Pons (tissue), 1 donor: ENCODE measurements at regions not wholly inside any gene's neighbourhood (a gene's known extent, or its start where the extent isn't known, plus 50 kb on each side); places are given as distances from the start of the nearest gene placed in this dataset.
"Not testable (repeated sequence)": the region's sequence is repeated elsewhere in the genome, so short reads cannot be mapped to it uniquely, and the experiment has no call there.

ENCODE experiments used
- DNase-seq: peaks from one replicate; pipeline ENCODE4 v3.0.0-alpha.2; 2016; ENCODE audit warnings: low spot score

DNA sequence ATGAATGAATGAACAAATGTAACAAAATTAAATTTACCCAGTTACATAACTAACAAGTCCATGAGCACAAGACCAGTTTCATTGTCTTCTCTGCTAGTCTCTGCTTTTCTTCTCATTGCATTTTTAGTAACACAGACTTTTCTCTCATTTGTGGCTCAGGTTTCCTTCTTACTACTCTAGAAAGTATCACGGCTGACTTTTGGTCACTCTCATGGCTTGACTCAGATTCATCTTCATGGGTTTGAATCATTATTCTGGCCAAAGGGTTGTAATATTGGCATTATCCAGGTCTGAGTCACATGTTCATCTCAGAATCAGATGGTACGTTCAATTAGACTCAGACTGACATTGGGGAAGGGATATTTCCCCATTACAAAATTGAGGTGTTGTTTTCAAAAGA lies 121.5 kb upstream of the SATB1 start:
- no peak for DNase-seq

DNA sequence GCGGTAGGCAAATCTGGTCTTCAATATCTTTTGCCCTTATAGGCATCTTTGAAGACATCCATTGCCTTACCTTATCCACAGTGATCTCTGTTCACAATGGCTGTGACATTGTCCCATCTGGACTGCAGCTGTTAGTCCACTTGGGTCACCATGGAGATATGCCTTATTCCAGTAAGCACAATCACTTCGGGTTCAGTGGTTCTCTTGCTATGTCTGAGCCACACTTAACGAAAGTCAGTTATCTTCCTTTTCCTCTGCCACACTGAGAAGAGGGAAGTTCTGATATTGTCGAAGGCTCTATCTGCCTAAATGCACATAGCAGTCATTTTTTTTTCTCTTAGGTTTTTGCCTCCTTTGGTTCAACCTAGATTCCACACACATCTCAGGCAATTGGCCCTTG lies 119.0 kb upstream of the SATB1 start:
- no peak for DNase-seq

DNA sequence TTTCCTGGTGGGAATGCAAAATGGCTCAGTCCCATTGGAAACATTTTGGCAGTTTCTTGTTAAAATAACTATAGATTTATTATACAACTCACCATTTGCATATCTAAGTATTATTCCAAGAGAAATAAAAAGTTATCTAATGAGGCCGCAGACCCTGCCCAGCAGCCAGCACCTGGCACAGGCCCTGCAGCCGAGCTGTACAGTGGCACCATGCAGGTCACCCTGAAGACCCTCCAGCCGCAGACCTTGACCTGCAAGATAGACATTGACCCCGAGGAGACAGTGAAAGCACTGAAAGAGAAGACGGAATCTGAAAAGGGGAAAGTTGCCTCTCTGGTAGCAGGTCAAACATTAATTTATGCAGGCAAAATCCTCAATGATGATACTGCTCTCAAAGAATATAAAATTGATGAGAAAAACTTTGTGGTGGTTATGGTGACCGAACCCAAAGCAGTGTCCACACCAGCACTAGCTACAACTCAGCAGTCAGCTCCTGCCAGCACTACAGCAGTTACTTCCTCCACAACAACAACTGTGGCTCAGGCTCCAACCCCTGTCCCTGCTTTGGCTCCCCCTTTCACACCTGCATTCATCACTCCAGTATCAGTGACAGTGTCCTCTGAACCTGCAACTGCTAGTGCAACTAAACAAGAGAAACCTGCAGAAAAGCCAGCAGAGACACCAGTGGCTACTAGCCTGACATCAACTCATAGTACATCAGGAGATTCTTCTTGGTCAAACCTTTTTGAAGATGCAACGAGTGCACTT lies 113.5 kb upstream of the SATB1 start:
- no peak for DNase-seq

DNA sequence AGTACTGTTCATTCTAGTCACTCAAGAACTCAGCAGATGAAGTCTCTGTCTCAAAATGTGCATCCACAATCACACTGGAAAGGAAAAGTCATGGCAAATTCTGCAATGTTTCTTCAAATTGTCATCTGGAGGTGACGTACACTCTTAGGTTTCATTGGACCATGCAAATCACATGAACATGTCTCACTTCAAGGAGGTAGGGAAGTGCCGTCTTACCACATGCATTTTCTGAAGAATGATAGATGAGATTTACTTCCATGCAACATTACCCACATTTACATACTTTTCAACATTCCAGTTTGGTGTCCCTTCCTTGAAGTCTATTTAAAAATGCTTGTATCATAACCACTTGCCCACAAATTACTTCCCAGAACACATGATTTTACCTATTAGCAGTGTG lies 107.9 kb upstream of the SATB1 start:
- DNase-seq, result no peak

DNA sequence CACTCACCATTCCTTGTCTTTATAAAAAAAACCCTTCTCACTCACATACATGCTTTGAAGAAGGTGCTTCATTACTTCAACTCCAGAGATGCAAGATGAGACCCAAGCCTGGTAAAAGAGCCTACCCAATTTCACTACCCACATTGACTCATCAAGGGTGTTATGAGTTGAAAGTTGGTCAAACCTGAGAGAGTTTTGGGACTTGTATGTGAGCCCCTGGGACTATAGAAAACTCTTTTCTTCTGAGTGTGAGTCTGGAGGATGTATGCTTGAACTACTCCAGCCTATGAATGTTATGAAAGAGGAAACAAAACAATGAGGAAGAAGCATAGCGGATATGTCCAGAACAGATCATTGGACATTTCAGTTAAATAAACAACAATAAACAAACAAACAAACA lies 106.5 kb upstream of the SATB1 start:
- DNase-seq, result no peak

DNA sequence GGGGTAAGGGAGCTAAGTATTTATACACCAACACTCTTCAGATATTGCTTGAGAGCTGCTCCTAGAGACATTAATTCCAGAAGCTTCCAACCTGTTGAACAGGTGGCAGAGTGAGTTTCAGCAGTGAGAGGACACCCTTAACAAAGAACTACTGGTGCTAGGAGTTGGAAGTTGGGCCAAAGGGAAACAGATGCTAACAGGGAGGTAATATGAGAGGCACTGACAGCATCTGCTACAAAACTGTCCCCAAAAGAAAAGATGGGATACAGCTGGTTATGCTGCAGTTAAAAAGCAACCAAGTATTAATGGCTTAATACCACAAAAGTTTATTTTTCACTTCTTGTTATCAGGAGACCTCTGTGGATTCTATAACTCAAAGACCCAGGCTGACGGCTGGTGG lies 104.5 kb upstream of the SATB1 start:
- DNase-seq, result no peak

DNA sequence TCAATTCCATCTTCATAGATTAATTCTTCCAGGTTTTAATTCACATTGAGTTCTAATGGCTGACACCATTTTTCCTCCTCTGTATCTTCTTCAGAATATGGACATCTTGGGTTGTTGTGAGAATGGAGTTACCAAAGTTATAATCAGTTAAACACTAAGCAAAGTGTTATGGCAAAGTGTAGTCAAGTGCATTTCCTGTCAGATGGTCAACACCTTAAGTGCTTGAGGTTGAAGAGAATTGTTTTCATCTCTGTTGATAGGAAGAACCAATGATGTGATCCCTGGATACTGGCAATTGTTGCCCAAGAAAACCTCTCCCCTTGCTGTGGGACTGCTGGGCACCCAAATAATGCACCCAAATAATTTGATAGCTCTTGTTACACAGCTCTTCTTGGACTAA lies 102.6 kb upstream of the SATB1 start:
- no peak for DNase-seq

DNA sequence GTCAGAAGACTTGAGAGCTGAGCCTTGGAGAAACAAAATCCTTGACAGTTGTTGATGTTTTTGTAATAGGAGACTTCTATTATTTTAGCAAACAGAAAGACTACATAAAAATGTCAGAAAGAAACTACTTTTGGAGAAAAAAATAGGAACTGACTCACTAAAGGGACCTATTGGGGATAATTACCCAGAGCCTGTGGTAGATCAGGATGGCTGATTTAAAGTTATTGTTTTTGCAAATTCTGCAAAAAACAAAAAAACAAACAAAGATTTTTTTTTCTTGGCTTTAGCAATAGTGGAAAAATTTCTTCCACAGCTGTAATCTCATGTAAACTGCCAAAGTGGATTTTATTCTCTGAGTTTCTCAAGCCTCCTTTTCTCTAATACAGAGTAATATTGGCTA lies 101.5 kb upstream of the SATB1 start:
- DNase-seq, result no peak

DNA sequence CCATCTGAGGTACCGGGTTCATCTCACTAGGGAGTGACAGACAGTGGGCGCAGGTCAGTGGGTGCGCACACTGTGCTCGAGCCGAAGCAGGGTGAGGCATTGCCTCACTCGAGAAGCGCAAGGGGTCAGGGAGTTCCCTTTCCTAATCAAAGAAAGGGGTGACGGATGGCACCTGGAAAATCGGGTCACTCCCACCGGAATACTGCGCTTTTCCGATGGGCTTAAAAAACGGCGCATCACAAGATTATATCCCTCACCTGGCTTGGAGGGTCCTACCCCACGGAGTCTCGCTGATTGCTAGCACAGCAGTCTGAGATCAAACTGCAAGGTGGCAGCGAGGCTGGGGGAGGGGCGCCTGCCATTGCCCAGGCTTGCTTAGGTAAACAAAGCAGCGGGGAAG lies 91.0 kb upstream of the SATB1 start:
- DNase-seq, result not testable (repeated sequence)

DNA sequence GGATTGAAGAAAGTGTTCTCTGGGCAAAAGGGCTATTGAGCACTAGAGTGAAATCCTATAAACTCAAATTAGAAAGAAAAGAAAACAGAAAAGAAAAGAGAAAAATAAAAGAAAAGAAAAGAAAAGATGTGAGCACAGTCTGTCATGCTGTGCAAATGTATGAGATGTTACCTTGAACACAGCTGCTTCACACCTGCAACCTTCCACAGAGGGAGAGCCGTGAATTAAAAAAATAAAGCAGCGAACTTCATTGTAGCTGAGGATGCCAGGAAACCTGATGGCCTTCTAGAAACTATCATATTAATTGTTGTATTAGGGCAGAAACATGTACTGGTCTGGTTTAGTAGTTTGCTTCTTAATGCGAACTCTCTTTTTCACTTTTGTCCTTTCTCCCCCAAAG lies 88.0 kb upstream of the SATB1 start:
- no peak for DNase-seq

DNA sequence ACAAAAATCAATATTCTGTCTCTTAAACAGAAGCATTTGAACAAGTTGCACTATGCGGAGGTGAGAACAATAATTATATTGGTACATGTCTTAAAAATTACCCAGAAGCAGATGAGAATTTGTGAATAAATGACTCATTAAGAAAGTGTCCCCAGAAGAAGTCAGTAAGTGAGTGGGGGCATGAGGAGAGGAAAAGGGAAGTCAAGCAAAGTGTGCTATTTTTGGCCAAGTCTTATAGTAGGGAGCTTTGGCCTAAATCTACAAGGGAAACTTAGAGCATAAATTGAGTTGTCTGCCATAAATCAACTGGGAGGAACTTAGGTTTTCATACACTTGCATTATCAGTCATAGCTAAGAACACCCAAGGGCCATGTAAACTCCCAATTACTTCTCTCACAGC lies 86.9 kb upstream of the SATB1 start:
- no peak for DNase-seq

DNA sequence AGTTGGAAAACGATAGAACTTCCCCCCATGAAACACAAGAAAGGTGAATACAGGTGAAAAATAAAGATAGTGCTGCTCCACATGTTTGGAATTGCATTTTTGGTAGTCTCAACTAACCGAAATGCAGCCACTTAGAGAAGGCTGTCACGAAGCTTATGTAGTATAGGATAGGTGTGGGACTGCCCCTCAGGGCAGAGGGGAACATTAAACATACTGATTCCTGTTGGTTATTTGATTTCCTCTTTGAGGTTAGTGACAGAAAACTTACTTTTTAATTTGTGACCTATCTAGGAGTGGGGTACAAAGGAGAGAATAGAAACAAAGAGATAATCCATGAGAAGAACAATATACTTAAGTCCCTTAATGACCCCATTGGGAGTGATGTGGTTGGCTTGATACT lies 85.8 kb upstream of the SATB1 start:
- DNase-seq, result no peak

DNA sequence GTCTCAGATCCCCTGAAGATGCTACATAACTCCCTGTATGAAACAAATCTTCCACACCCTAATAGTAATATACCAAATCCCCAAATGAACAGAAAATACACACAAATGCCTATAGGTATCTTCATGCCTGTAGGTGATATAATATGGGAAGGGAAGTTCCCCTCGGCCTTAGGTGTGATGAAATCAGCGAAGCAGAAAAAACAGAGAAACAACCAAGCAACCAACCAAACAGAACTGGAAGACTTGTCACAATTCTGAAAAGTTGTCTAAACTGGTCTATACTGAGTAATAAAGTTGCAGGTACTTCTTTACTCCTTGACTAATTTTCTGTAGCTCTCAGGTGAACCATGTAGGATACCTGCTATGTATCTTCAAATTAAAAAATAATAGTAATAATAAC lies 82.2 kb upstream of the SATB1 start:
- DNase-seq, result no peak

DNA sequence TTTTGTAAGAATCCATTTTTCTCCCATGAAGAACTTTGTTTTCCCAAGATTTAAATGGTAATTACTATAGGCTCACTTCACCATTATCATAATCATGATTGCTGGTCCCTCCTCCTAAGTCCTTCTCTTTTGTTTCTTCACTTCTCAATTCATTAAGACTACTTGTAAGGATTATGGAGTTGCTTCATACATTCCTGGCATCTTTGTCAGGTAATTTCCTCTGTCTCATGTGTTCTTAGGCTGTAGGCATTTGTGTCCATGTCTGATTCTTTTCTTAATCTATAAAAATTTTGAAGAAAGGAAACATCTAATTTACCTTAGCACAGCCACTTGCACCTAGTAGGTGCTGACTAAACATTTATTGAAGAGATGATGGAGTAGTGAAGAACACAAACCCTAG lies 79.9 kb upstream of the SATB1 start:
- no peak for DNase-seq

DNA sequence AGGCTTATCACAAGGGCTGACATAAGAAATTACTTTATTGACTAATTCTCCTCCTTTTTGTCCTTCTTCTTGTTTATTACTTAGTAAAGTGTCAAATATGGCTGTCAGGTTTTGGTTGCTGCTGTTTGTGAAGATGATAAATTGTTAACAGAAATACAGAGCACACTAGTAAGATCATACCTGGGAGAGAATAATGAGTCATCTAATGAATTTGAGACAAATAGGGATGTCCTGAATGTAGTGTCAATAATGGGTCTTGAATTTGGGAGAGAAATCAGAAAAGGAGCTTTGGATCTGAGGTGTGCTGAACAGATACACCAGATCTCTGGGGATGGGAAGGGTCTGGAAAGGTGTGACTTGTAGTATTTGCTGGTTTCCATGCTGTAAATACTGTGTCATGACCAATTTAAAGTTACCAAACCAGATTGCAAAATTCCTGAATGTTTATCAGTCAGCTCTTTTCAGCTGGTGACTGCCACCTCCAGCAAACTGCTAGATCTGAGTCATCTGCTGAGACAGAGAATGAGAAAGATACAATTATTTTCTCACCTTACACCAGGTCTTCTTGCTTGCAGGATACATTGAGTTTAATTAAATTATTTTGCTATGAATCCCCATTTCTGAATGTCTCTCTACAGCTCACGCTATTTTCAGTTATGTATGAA lies 76.7 kb upstream of the SATB1 start:
- no peak for DNase-seq

DNA sequence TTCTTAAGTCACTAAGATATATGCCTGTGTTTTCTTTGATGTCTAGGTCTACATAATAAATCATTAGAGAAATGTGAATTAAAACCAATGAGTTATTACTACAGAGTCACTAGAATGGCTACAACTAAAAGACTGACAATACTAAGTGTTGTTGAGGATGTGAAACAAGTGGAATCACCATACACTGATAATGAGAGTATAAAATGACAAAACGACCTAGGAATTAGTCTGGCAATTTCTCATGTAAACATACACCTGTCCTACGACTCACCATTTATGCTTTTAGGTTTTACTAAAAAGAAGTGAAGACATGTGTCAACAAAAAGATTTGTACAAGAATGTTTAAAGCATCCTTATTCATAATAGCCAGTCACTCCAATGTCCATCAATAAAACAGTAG lies 75.2 kb upstream of the SATB1 start:
- no peak for DNase-seq

DNA sequence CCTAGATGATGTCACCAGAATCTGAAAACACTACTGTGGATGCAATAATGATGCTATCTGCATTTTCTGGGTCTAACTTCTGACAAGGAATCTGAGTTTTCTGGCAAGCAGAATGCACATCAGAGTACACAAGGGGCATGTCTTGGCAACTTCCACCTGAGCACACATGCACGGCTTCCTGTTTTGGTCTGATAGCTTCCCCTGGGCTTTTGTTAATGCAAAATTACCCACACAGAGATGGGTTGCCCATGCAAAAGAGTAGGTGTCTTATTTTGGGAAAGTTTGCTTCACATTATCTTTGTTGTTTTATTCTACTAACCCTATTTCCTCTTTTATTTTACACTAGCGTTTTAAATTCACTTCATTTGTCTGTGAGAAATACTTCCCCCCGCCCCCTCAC lies 74.2 kb upstream of the SATB1 start:
- DNase-seq, result no peak

DNA sequence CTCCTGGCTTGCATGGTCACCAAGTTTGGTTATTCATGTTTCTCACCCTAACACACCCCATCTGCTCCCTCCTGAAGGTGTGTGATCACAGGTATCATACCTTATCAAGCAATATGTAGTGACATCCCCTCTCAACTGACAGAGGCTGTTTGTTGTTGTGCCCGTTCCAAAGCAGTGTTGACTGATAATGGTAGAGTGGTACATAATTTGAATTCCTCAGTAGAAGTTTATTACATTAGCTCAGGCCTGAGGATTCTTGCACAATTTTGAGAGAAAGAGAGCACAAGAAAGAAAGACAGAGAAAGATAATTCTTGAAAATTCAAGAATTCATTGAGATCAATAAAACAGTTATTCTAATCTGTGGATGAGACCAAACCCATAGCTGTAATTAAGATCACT lies 69.1 kb upstream of the SATB1 start:
- DNase-seq, result no peak

DNA sequence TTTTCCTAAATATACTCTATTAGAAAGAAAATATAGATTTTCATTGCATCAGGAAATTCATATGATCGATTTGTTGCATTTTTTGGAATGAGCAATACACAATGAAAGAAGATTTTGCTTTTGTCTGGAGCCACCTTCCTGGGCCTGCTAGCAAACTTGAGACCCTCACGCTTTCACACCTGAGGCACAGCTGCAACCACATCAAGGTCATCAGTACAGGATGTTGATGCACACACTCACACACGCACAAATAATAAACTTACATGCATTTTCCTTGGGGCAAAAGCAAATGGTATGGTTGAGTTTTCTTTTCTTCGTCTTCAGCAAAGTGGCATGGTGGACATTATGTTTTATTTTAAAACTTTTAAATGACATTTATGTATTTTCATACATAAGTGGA lies 64.8 kb upstream of the SATB1 start:
- no peak for DNase-seq

DNA sequence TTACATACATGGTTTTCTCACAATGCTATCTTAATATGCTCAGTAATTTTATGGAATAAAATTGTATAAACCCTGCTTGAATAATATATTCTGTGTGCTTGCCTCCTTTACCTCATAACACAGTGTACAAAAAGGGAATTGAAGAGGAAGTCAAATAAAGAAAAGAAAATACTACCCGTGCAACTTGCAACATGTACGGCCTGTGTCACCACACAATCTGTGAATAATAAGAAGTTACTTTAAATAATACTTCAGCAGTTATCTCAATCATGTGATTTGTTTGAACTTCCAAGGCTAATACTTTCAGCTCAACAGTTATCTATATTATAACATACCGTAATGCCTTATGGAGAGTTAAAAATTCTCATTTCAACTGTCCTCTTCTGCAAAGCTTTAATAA lies 58.1 kb upstream of the SATB1 start:
- no peak for DNase-seq

DNA sequence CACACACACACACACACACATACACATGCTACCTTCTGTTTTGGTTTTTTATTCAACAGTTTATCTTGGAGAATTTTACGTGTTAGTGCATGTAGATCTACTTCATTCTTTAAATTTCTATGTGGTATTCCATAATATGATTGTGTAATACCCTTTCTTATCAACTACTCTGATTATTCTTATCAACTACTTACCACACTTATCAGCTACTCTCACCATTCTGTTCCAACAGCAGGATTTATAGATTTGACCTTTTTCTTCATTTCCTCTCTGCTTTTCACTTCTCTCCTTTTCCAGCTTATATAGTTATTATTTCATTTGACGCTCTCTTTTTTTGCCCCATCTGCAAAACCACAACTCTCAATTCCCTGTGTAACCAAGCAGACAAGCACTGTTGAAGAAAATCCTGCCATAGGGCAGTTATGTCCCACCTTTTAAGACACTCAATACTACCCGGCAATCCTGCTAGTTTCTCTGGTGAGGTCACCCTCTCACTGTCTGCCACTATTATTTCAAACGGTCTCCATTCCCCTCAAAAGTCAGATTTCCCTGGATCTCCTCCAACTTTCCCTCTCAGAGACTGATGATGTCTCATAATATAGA lies 56.9 kb upstream of the SATB1 start:
- no peak for DNase-seq

DNA sequence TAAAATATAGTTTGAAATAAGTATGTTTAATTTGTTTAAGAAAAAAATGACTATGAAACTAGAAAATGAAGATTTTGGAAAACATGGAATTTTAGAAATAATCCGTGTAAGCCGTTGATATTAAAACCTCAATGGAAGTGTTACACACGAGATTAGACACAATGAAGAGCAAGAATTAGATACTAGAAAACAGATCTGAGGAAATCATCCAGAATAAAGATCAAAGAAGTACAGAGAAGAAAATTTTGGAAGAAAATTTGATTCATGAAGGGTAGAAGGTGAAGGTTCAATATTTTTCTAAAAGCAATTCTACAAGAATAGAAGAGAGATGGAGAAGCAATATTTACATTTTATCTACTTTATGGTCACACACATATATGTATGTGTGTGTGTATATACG lies 52.5 kb upstream of the SATB1 start:
- DNase-seq, result no peak
